ENCODE measurements at regions not wholly inside any gene's neighbourhood (a gene's known extent, or its start where the extent isn't known, plus 50 kb on each side); places are given as distances from the start of the nearest gene placed in this dataset.
A peak's percentile ranks its signal among the peaks of the same experiment; 100 is the strongest.

- peaks cover 26 to 42% (median 32%) of the 10 kb centered on the region in 3 donors for H3K4me1 ChIP-seq
- H3K4me3 ChIP-seq = no peak overlapping the region
- H3K27me3 ChIP-seq = peaks cover 0 to 4% (median 0%) of the 10 kb centered on the region in 4 donors
- TF ChIP-seq POLR2A (IDR thresholded peaks at IDR 0.05) (no peak), CTCF (IDR thresholded peaks at IDR 0.05) (peak; percentile 85 to 99 (median 94))
- DNase-seq = peak; percentile 39
- intact Hi-C loops (cut with DNase I) = no loop called here
- 10 to 16% methylated on average over 18 of the region's 18 CpGs for WGBS, 2 donors
- no peaks in the 10 kb centered on the region for H3K36me3 ChIP-seq
- H3K9me3 ChIP-seq = no peaks in the 10 kb centered on the region
- H3K27ac ChIP-seq = peak overlapping the region; percentile 82 to 91 (median 86)
These were observed 112.2 kb downstream of the TEX26 start for GRCh38 chr13:31044364-31045285.

GRCh38 chr13:31043957-31044356 is 111.5 kb downstream of the TEX26 start:
- no peak for TF ChIP-seq CTCF (IDR thresholded peaks at IDR 0.05)
- TF ChIP-seq POLR2A (IDR thresholded peaks at IDR 0.05) = no peak
- Histone ChIP-seq H3K9me3 (no peaks in the 10 kb centered on the region), H3K4me3 (no peak overlapping the region), H3K27me3 (peaks cover 0 to 4% (median 0%) of the 10 kb centered on the region in 4 donors), H3K36me3 (no peaks in the 10 kb centered on the region), H3K27ac (no peak overlapping the region), H3K4me1 (peaks cover 26 to 42% (median 32%) of the 10 kb centered on the region in 3 donors)
- 37 to 52% methylated on average over 9 to 15 of the region's 16 CpGs for WGBS, 2 donors
- intact Hi-C loops (cut with DNase I) = no loop called here
- DNase-seq = no peak

- H3K36me3 ChIP-seq = no peaks in the 10 kb centered on the region
- 85 to 89% methylated on average over 13 to 16 of the region's 16 CpGs for WGBS, 2 donors
- H3K4me3 ChIP-seq = no peak overlapping the region
- no peak overlapping the region for H3K27ac ChIP-seq
- no peak for DNase-seq
- H3K4me1 ChIP-seq = peaks cover 26 to 42% (median 32%) of the 10 kb centered on the region in 3 donors
- intact Hi-C loops (cut with DNase I) = no loop called here
- TF ChIP-seq CTCF (IDR thresholded peaks at IDR 0.05) (no peak), POLR2A (IDR thresholded peaks at IDR 0.05) (no peak)
- peaks cover 0 to 4% (median 0%) of the 10 kb centered on the region in 4 donors for H3K27me3 ChIP-seq
- H3K9me3 ChIP-seq = no peaks in the 10 kb centered on the region
These were observed 110.2 kb downstream of the TEX26 start for GRCh38 chr13:31042481-31043165.

- Histone ChIP-seq H3K4me1 (peaks cover 23 to 38% (median 29%) of the 10 kb centered on the region in 3 donors), H3K36me3 (no peaks in the 10 kb centered on the region), H3K9me3 (no peaks in the 10 kb centered on the region), H3K4me3 (no peak overlapping the region), H3K27ac (no peak overlapping the region), H3K27me3 (peaks cover 0 to 4% (median 0%) of the 10 kb centered on the region in 4 donors)
- TF ChIP-seq POLR2A (IDR thresholded peaks at IDR 0.05) (no peak), CTCF (IDR thresholded peaks at IDR 0.05) (no peak)
- intact Hi-C loops (cut with DNase I) = no loop called here
- no peak for DNase-seq
- 33 to 50% methylated on average over 3 of the region's 3 CpGs for WGBS, 2 donors
These were observed 109.6 kb downstream of the TEX26 start for GRCh38 chr13:31042049-31042448.

Data from esophagus squamous epithelium (tissue), 5 donors.